Right hindlimb (tissue), 1 donor: ENCODE measurements at regions not wholly inside any gene's neighbourhood (a gene's known extent, or its start where the extent isn't known, plus 50 kb on each side); places are given as distances from the start of the nearest gene placed in this dataset.
"Not testable (repeated sequence)": the region's sequence is repeated elsewhere in the genome, so short reads cannot be mapped to it uniquely, and the experiment has no call there.

Experiments used
- DNase-seq: peaks from one replicate; pipeline ENCODE4 v3.0.0-alpha.2; 2018

- no peak for DNase-seq
These were observed 189.4 kb downstream of the CCT6B start for GRCh38 chr17:34771891-34772290.

GRCh38 chr17:34770586-34770985 is 190.7 kb downstream of the CCT6B start:
- DNase-seq, result no peak

GRCh38 chr17:34769899-34770298 is 190.5 kb downstream of the TMEM132E start:
- DNase-seq, result no peak

GRCh38 chr17:34769049-34769448 is 189.7 kb downstream of the TMEM132E start:
- no peak for DNase-seq

GRCh38 chr17:34765291-34765690 is 185.9 kb downstream of the TMEM132E start:
- no peak for DNase-seq

- no peak for DNase-seq
These were observed 185.3 kb downstream of the TMEM132E start for GRCh38 chr17:34764716-34765115.

GRCh38 chr17:34763728-34764665 is 184.6 kb downstream of the TMEM132E start:
- DNase-seq, result peak; percentile 72

GRCh38 chr17:34762078-34762477 is 182.7 kb downstream of the TMEM132E start:
- DNase-seq, result no peak

GRCh38 chr17:34761646-34762045 is 182.3 kb downstream of the TMEM132E start:
- no peak for DNase-seq

GRCh38 chr17:34760931-34761495 is 181.6 kb downstream of the TMEM132E start:
- DNase-seq, result no peak

GRCh38 chr17:34758718-34759117 is 179.3 kb downstream of the TMEM132E start:
- no peak for DNase-seq

GRCh38 chr17:34758316-34758715 is 178.9 kb downstream of the TMEM132E start:
- DNase-seq, result no peak

- no peak for DNase-seq
These were observed 178.2 kb downstream of the TMEM132E start for GRCh38 chr17:34757611-34758010.

GRCh38 chr17:34757106-34757505 is 177.7 kb downstream of the TMEM132E start:
- no peak for DNase-seq

GRCh38 chr17:34756637-34757021 is 177.2 kb downstream of the TMEM132E start:
- no peak for DNase-seq

- no peak for DNase-seq
These were observed 176.7 kb downstream of the TMEM132E start for GRCh38 chr17:34755981-34756636.

GRCh38 chr17:34755371-34755770 is 176.0 kb downstream of the TMEM132E start:
- DNase-seq, result no peak

- no peak for DNase-seq
These were observed 170.6 kb downstream of the TMEM132E start for GRCh38 chr17:34750004-34750403.

- DNase-seq, result no peak
These were observed 162.6 kb downstream of the TMEM132E start for GRCh38 chr17:34741967-34742366.

GRCh38 chr17:34740565-34741520 is 161.5 kb downstream of the TMEM132E start:
- DNase-seq, result no peak

GRCh38 chr17:34739386-34739785 is 160.0 kb downstream of the TMEM132E start:
- DNase-seq, result no peak

GRCh38 chr17:34737673-34738072 is 158.3 kb downstream of the TMEM132E start:
- not testable (repeated sequence) for DNase-seq

- DNase-seq, result no peak
These were observed 157.2 kb downstream of the TMEM132E start for GRCh38 chr17:34736611-34737010.
